ENCODE measurements at regions not wholly inside any gene's neighbourhood (a gene's known extent, or its start where the extent isn't known, plus 50 kb on each side); places are given as distances from the start of the nearest gene placed in this dataset.

GRCh38 chr13:65843314-65843731, 1386.8 kb downstream of the PCDH9 start:
- Histone ChIP-seq H3K9ac (replicated peaks; ENCODE audit: extremely low read depth, insufficient read depth, low read length) (no peak overlapping the region), H3K36me3 (ENCODE audit: control insufficient read depth in 2 of 2, extremely low read depth in 1 of 2, insufficient read depth in 2 of 2, low read length in 2 of 2) (no peaks in the 10 kb centered on the region), H3K4me2 (ENCODE audit: insufficient read depth, low read length) (no peak overlapping the region), H3K9me1 (replicated peaks; ENCODE audit: control insufficient read depth, extremely low read depth, insufficient read depth, low read length) (no peaks in the 10 kb centered on the region), H3K27me3 (ENCODE audit: control insufficient read depth in 2 of 2, insufficient read depth in 2 of 2, low read length in 2 of 2) (no peaks in the 10 kb centered on the region), H3K4me1 (ENCODE audit: control insufficient read depth, extremely low read depth, insufficient read depth, low read length) (no peaks in the 10 kb centered on the region), H3K9me3 (replicated peaks; ENCODE audit: control insufficient read depth, insufficient read depth, low read length) (no peaks in the 10 kb centered on the region), H4K20me1 (replicated peaks; ENCODE audit: control insufficient read depth, extremely low read depth, insufficient read depth, low read length) (no peaks in the 10 kb centered on the region), H2AFZ (ENCODE audit: low read depth, low read length) (no peak overlapping the region), H3K4me3 (replicated peaks in 1 of 3; ENCODE audit: insufficient read depth in 1 of 3, low read depth in 1 of 3, low read length in 3 of 3) (no peak overlapping the region), H3K27ac (ENCODE audit: insufficient read depth, low read depth, low read length) (no peak overlapping the region), H3K79me2 (ENCODE audit: control insufficient read depth, insufficient read depth, low read length) (no peaks in the 10 kb centered on the region)
- dilution Hi-C loops (cut with MboI; ENCODE audit: extremely low pct_ligation_motif_present, low sequenced_read_pairs): no loop called here
- CTCF ChIA-PET: no interaction called here
- POLR2A ChIA-PET: no interaction called here
- BruUV-seq (replicated peaks): no TSS peak
- no peak for TF ChIP-seq POLR2A (IDR thresholded peaks at IDR 0.05; ENCODE audit: low read depth, low read length)
- no peak for TF ChIP-seq EZH2 (IDR thresholded peaks at IDR 0.05; ENCODE audit: borderline replicate concordance, low read depth, low read length, severe bottlenecking)
- FAIRE-seq: no peak
- intact Hi-C loops (cut with micrococcal nuclease): no loop called here
- no peak for DNase-seq (ENCODE audit: low read depth, low spot score)

DNA sequence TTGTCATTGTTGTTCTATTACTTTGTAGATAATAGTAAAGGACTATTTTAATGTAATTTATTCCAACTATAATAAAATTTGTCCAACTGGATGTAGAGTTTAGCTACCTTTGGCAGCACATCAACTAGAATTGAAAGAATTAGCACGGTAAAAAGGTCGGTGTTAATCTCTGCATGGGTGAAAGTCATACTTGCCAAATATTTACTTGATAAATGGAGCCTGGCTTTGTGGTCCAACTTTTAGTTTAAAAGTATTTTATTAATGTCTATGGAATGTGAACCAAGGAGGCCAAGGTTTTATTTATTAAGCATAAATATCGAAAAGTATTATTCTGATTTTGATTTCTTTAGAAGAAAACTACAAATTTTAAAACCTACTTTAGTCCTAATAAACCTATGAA, 1389.0 kb downstream of the PCDH9 start:
- CTCF ChIA-PET: no interaction called here
- intact Hi-C loops (cut with micrococcal nuclease): no loop called here

More for the DNA sequence above, 1389.0 kb downstream of the PCDH9 start:
- BruUV-seq (replicated peaks): no TSS peak
- POLR2A ChIA-PET: no interaction called here
- TF ChIP-seq, protein P1, sequence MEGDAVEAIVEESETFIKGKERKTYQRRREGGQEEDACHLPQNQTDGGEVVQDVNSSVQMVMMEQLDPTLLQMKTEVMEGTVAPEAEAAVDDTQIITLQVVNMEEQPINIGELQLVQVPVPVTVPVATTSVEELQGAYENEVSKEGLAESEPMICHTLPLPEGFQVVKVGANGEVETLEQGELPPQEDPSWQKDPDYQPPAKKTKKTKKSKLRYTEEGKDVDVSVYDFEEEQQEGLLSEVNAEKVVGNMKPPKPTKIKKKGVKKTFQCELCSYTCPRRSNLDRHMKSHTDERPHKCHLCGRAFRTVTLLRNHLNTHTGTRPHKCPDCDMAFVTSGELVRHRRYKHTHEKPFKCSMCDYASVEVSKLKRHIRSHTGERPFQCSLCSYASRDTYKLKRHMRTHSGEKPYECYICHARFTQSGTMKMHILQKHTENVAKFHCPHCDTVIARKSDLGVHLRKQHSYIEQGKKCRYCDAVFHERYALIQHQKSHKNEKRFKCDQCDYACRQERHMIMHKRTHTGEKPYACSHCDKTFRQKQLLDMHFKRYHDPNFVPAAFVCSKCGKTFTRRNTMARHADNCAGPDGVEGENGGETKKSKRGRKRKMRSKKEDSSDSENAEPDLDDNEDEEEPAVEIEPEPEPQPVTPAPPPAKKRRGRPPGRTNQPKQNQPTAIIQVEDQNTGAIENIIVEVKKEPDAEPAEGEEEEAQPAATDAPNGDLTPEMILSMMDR (IDR thresholded peaks at IDR 0.05; ENCODE audit: extremely low read depth in 1 of 2, insufficient read depth in 1 of 2, low read depth in 1 of 2, low read length in 2 of 2): no peak
- no peak for TF ChIP-seq MYC (IDR thresholded peaks at IDR 0.05; ENCODE audit: low read depth, low read length)
- no peak for TF ChIP-seq POLR2AphosphoS5 (IDR thresholded peaks at IDR 0.05; ENCODE audit: insufficient read depth, low read depth, low read length)
- no peak for TF ChIP-seq EZH2 (IDR thresholded peaks at IDR 0.05; ENCODE audit: borderline replicate concordance, low read depth, low read length, severe bottlenecking)
- no peak for TF ChIP-seq GATA2 (IDR thresholded peaks at IDR 0.05; ENCODE audit: insufficient read depth, insufficient read length, low read depth, low read length)
- TF ChIP-seq FOS (IDR thresholded peaks at IDR 0.05; ENCODE audit: borderline replicate concordance, insufficient read depth, low read length): no peak
- TF ChIP-seq POLR2A (IDR thresholded peaks at IDR 0.05; ENCODE audit: low read depth, low read length): no peak
- TF ChIP-seq JUN (IDR thresholded peaks at IDR 0.05; ENCODE audit: borderline replicate concordance, insufficient read depth, insufficient read length, low read depth): no peak
- TF ChIP-seq, protein P2, sequence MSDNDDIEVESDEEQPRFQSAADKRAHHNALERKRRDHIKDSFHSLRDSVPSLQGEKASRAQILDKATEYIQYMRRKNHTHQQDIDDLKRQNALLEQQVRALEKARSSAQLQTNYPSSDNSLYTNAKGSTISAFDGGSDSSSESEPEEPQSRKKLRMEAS (IDR thresholded peaks at IDR 0.05; ENCODE audit: insufficient read depth, insufficient read length): no peak
- no peaks in the 10 kb centered on the region for H4K20me1 ChIP-seq (replicated peaks; ENCODE audit: control insufficient read depth, extremely low read depth, insufficient read depth, low read length)
- H3K79me2 ChIP-seq (ENCODE audit: control insufficient read depth, insufficient read depth, low read length): no peaks in the 10 kb centered on the region
- H3K9ac ChIP-seq (replicated peaks; ENCODE audit: extremely low read depth, insufficient read depth, low read length): no peak overlapping the region
- FAIRE-seq (no peak), DNase-seq (ENCODE audit: low read depth, low spot score) (no peak)
- no peak overlapping the region for H3K4me3 ChIP-seq (replicated peaks in 1 of 3; ENCODE audit: insufficient read depth in 1 of 3, low read depth in 1 of 3, low read length in 3 of 3)
- no peak overlapping the region for H3K4me2 ChIP-seq (ENCODE audit: insufficient read depth, low read length)
- no peaks in the 10 kb centered on the region for H3K9me1 ChIP-seq (replicated peaks; ENCODE audit: control insufficient read depth, extremely low read depth, insufficient read depth, low read length)
- H3K36me3 ChIP-seq (ENCODE audit: control insufficient read depth in 2 of 2, extremely low read depth in 1 of 2, insufficient read depth in 2 of 2, low read length in 2 of 2): no peaks in the 10 kb centered on the region
- no peak overlapping the region for H3K27ac ChIP-seq (ENCODE audit: insufficient read depth, low read depth, low read length)
- no peaks in the 10 kb centered on the region for H3K4me1 ChIP-seq (ENCODE audit: control insufficient read depth, extremely low read depth, insufficient read depth, low read length)
- H3K9me3 ChIP-seq (replicated peaks; ENCODE audit: control insufficient read depth, insufficient read depth, low read length): no peaks in the 10 kb centered on the region
- H2AFZ ChIP-seq (ENCODE audit: low read depth, low read length): no peak overlapping the region
- H3K27me3 ChIP-seq (ENCODE audit: control insufficient read depth in 2 of 2, insufficient read depth in 2 of 2, low read length in 2 of 2): no peaks in the 10 kb centered on the region
- dilution Hi-C loops (cut with MboI; ENCODE audit: extremely low pct_ligation_motif_present, low sequenced_read_pairs): no loop called here

Data from endothelial cell of umbilical vein (primary cell).